Esophagus muscularis mucosa (tissue), 4 donors: ENCODE measurements at regions not wholly inside any gene's neighbourhood (a gene's known extent, or its start where the extent isn't known, plus 50 kb on each side); places are given as distances from the start of the nearest gene placed in this dataset.

Experiments used
- EP300 ChIP-seq: sonication (generic); formaldehyde crosslinking; IDR thresholded peaks from one replicate; pipeline ENCODE4 v1.6.1; 2017; ENCODE audit warnings: antibody characterized with exemption
- POLR2A ChIP-seq: fragments of 450-650 bp; IDR thresholded peaks from one replicate; pipeline ENCODE4 v1.6.1; 2017; ENCODE audit warnings: antibody characterized with exemption, moderate library complexity, mild to moderate bottlenecking, low read depth
- TF ChIP-seq, protein P1 (sequence below), 3 experiments: fragments of 200-600 bp in 2 of 3; fragments of 450-650 bp in 1 of 3; sonication (generic) in 2 of 3; IDR thresholded peaks; one replicate each; pipeline ENCODE4 v1.5.1; 2017 to 2019; ENCODE audit warnings: antibody characterized with exemption in 3 of 3, mild to moderate bottlenecking in 2 of 3, moderate library complexity in 1 of 3

DNA sequence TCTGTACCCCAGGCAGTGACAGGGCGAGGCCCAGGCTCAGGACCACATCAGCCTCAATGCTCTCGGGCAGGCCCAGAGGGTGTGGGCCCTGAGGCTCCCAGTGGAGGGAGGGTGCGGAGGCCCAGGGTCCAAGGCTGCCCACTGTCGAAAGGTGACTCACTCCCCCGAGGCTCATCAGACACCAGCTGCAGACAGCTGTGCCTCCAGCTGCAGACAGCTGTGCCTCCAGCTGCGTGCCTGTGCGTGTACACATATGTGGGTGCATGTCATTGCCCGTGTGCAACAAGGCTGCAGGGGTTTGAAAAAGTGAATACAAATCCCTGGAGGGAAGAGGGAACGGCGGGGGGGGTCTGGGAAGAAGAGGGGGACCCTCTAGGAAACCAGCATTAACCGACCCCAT is 134.3 kb downstream of the BRD1 start:
- TF ChIP-seq EP300 (no peak), POLR2A (no peak)
- TF ChIP-seq, protein P1, sequence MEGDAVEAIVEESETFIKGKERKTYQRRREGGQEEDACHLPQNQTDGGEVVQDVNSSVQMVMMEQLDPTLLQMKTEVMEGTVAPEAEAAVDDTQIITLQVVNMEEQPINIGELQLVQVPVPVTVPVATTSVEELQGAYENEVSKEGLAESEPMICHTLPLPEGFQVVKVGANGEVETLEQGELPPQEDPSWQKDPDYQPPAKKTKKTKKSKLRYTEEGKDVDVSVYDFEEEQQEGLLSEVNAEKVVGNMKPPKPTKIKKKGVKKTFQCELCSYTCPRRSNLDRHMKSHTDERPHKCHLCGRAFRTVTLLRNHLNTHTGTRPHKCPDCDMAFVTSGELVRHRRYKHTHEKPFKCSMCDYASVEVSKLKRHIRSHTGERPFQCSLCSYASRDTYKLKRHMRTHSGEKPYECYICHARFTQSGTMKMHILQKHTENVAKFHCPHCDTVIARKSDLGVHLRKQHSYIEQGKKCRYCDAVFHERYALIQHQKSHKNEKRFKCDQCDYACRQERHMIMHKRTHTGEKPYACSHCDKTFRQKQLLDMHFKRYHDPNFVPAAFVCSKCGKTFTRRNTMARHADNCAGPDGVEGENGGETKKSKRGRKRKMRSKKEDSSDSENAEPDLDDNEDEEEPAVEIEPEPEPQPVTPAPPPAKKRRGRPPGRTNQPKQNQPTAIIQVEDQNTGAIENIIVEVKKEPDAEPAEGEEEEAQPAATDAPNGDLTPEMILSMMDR (IDR thresholded peaks at IDR 0.05) = no peak
